Head of caudate nucleus (tissue), 42 donors: ENCODE measurements at regions not wholly inside any gene's neighbourhood (a gene's known extent, or its start where the extent isn't known, plus 50 kb on each side); places are given as distances from the start of the nearest gene placed in this dataset.
"Not testable (repeated sequence)": the region's sequence is repeated elsewhere in the genome, so short reads cannot be mapped to it uniquely, and the experiment has no call there.

Source experiments
- DNase-seq, 42 donors: peaks; one replicate each; pipeline versions ENCODE4 v3.0.0 to v3.0.0-alpha.2; 2020 to 2021; ENCODE audit warnings: mixed read lengths in 7 of 42
- intact Hi-C: fragments of 100-400 bp; cut with DNase I; formaldehyde crosslinking; loops from one replicate; pipeline ENCODE4 v1.15.0; 2022

DNA sequence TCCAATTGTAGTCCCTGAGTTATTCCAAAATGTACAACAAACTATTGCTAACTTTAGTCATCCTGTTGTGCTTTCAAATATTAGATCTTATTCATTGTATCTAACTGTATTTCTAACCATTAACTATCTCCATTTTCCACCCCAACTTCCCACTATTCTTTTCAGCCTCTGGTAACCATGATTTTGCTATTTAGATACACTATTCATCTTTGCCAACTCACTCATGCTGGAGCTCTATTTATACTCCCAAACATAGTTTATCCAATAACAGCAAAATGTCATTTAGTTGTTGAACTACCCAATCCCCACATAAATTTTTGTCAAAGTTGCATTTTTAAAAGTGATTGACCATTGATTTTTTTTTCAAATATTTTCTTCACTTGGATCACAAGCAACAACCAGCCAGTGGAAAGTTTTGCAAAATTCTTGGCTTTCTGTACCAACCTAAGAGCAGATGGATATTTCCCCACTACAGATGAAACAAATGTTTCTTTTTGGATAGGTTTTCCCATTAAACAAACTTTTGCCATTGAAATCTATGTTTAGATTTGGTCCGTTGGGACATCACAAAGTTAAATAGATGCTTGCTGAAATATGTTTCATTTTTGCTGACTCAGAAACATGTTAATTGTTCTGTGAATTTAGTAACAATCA is 866.0 kb downstream of the LTN1 start:
- DNase-seq, result no peak
- intact Hi-C loops, result no loop called here

DNA sequence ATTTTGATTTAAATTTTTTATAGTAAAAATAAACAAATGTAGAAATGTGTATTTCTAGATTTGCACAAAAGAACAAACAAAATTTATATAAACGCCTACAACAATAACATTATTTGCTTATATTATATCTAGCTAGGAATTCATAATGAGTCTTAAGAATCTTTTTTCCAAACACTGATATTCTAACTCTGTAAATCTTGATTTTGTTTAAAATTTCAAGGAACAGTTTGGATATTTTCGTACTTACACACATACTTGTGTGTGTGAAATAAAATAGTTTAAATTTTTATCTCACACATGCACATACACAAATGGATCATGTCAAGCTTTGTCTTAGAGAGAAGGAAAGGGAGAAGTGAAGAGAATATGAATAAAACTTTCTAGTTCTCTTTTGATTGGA is 868.1 kb downstream of the LTN1 start:
- intact Hi-C loops, result no loop called here
- no peak for DNase-seq

DNA sequence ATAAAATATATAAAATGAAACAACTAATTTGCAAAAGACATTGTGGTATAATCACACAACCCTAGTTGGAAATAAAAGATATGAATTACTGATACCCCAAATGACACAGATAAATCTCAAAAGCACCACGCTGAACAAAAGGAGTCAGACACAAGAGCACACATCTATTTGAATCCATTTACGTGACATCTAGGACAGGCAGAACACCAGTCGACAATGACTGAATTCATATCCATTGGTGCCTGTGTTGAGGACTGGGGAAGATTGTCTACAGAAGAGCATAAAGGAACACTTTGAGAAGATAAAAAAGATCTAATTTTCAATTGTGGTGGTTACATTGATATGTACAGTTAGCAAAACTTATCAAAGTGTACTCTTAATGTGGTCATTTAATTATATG is 874.1 kb downstream of the LTN1 start:
- intact Hi-C loops, result no loop called here
- no peak for DNase-seq

DNA sequence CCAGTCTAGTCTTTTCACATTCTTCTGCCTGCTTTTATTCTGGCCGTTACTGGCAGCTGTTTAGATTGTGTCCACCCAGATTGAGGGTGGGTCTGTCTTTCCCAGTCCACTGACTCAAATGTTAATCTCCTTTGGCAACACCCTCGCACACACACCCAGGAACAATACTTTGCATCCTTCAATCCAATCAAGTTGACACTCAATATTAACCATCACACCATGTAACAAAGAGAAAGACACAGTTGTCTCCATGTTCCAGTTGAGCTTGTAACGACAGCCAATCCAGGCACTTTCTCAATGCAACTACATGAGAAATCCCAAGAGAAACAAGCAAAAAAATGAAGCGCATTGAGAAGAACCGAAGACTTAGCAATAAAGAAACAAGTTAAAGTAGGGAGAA is 877.7 kb downstream of the LTN1 start:
- intact Hi-C loops, DNase-seq: not testable (repeated sequence)

DNA sequence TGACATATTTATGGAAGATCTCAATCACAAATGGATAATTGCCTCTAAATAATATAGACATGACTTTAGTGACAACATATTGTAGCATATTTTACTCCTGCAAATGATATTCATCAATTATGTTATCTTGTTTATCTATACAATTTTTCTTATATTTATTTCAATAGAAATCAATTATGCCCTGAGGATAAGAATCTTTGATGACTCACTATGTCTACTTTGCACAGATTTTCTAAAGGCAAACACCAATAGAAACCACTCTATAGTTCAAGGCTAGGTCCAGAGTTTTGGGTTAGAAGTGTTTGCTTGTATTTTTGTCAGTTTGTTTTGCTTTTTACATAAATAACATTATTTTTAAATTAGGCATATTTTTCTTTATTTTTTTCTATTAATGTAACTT is 879.0 kb downstream of the LTN1 start:
- no peak for DNase-seq
- intact Hi-C loops, result no loop called here

DNA sequence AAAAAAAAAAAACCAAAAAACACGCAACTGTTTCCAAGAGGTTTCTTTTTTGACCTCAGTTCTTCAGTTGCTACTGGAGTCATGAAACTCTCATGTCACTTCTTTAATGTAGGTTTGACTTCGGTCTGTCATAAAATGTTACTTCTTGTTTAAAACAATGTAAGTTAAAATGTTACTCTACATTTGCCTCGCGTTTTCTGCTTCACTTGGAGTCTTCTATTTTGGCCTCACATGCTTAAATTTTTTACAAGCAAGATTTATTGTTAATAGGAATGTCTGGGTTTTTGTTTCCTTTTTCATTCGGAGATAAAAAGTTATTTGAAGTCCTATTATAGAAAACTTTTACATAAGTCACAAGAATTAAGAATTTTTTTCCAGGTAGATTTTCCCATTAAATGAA is 880.2 kb downstream of the LTN1 start:
- intact Hi-C loops, result no loop called here
- DNase-seq, result no peak

DNA sequence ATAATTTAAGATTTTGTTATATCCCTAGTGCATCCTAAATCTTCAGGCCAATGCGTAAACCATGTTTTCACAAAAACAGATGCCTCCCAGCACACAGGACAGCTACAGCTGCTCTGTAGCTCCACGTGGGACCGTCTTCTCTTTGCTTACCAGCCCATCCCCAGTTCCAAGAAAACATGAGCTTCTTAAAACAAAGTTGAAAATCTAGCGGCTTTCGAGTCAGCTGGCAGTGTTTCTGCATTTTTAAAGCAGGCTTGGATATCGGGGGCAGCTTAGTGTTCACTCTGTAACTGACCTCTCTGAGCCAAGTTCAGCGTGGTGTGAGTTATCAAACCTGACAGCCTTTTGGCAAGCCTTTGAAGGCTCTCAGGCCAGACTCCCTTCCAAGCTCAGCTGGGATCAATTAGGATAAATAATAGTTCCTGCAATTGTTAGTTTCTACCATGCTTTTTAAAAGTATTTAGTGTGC is 881.5 kb downstream of the LTN1 start:
- DNase-seq, result peak in 9 of 42 donors; percentile 4 to 56 (median 12)
- intact Hi-C loops, result no loop called here

DNA sequence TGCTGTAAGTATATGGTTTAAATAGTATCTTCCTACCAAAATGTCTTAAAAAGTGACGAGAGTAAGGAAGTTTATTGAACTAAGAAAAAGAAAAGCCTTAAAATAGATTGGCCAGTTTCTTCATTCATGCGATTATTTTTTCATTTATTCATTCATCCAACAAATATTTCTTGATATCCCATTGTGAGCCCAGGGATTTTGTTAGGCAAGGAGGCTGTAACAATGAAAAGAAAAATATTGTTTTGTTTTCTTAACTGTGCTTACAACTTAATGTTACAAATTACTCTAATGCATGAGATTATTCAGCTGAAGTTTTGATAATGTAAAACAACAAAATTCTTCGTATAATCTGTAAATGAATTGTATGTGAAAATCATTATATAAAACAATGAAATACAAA is 882.0 kb downstream of the LTN1 start:
- intact Hi-C loops, result no loop called here

DNA sequence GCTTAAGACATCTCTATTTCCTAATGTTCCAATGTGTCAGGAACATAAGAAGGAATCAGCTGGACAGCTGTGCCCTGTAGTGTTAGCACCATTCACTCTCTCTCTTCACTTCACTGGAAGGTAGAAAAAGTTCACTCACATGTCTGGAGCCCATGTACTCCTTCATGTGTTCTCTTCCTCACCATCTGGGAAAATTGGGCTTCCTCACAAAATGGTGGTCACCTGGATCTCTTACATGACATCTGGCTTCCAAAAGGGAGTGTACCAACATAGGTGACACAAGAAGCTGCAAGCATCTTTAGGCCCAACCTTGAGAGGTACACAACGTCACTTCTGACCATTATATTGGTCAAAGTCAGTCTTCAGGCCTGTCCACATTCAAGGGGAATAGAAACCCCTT is 882.6 kb downstream of the LTN1 start:
- no peak for DNase-seq
- intact Hi-C loops, result no loop called here

More for the DNA sequence above, 882.0 kb downstream of the LTN1 start:
- no peak for DNase-seq

DNA sequence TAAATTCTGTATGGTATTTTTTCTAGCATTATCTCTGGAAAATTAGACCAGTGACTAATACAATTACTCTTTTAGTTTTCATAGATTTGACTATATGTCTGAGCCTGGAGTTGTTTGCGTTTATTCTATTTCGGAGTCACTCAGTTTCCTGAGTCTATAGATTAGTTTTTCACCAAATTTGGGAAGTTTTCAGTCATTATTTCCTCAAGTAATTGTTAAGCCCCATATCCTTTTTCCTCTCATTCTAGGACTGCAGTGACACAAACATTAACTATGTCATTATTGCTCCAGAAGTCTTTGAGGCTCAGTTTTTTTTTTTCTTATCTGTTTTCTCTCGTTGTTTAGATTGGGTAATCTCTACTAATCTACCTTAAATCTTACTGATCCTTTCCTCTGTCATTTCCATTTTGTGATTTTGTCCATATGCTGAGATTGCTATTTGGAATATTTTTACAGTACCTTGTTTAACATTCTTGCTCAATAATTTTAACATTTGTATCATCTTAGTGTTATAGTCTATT is 886.2 kb downstream of the LTN1 start:
- no peak for DNase-seq
- intact Hi-C loops, result no loop called here

DNA sequence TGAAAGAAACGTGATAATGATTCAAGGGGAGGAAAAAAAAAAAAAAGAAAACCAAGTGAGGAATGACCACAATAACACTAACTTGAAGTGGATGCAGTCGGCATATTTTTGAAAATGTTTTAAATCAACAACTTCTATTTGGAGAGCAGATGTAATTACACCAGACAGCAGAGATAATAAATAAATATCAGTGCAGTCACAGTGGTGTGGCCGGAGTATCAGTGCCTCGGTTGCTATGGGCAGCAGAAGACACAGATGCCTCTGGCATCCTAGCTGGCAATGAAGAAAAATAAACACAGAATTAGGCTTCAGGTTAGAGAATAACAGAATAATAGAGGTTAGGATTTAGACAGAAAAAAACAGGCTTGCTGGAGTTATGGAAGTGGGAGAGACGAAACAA is 888.3 kb downstream of the LTN1 start:
- intact Hi-C loops, result no loop called here
- DNase-seq, result no peak

DNA sequence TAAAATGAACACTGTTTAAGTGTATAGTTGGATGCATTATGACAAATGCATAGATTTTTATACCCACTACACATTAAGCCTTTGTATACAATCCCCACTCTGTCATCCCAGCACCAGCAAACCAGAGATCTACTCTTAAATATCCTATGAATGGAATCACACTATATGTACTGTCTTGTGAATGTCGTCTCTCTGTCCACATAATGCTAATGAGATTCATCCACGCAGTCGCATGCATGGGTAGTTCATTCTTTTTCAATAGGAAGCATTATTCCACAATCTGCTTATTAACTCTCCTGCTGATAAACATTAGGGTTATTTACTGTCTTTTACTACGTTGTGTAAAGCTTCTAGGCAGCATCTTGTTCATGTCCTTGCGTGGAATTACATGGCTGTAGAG is 892.3 kb downstream of the LTN1 start:
- intact Hi-C loops, result no loop called here
- DNase-seq, result no peak

DNA sequence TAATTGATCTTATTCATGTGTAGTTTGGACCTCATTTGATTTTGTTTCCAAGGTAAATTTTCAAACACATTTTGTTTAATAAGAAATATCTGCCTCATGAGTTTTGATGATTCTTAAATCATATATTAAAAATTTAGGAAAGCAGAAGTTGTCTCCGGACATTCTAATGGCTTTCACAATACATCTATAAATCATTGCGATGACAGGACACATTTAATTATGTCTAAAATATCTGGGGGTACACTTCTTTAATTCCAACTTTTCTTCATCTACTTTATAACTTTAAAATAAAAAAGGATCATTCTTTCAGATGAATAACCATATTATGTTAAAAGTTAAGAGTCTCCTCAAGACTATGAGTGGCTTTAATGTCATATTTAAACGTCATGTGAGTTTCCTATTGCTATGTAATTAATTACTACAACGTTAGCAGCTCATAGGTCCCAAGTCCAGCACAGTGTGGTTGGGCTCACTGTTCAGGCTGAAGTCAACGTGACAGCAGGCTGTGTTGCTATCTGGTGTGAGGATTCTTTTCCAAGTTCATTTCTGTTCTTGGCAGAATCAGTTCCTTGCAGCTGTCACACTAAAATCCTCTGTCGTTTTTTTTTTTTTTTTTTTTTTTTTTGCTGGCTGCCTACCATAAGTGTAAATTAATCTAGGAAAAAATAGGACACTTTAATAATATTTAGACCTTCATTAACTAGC is 893.5 kb downstream of the LTN1 start:
- intact Hi-C loops, result no loop called here
- peak in 1 of 42 donors; percentile 18 for DNase-seq

DNA sequence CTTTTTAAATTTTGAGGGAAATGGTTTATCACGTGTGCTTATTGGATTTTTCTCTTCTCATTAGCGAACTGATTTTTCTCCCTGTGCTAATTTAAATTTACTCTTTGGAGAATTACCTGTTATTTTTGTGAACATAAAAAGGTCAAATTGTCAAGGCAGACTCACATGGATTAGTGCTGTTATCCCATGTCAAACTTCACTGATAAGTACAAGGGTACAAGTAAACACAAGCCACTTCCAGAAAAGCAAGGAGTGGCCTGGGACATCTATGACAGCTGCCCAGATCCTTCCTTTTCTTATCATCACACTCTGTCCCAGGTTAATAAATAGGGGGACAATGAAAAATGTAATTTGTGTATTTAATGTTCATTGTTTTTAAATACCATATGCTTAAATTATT is 901.2 kb downstream of the LTN1 start:
- no peak for DNase-seq
- intact Hi-C loops, result no loop called here

DNA sequence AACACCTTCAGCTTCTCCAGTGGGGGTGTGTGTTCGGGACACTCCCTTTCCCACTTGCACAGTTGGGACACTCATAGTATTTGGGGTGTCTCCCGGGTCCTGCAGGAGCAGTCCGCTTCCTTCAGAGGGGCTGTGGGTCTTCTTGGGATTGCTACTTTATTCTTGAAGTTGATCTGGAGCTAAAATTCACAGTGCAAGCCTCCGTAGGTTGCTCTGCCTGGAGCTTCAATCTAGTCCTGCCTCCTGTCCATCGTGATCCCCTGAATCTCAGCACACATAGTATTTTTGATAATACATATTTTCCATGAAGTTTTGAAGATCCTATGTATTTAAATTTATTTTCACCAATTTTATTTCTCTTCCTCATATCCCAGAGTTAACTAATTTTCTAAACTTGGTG is 902.1 kb downstream of the LTN1 start:
- intact Hi-C loops, result no loop called here
- no peak for DNase-seq

DNA sequence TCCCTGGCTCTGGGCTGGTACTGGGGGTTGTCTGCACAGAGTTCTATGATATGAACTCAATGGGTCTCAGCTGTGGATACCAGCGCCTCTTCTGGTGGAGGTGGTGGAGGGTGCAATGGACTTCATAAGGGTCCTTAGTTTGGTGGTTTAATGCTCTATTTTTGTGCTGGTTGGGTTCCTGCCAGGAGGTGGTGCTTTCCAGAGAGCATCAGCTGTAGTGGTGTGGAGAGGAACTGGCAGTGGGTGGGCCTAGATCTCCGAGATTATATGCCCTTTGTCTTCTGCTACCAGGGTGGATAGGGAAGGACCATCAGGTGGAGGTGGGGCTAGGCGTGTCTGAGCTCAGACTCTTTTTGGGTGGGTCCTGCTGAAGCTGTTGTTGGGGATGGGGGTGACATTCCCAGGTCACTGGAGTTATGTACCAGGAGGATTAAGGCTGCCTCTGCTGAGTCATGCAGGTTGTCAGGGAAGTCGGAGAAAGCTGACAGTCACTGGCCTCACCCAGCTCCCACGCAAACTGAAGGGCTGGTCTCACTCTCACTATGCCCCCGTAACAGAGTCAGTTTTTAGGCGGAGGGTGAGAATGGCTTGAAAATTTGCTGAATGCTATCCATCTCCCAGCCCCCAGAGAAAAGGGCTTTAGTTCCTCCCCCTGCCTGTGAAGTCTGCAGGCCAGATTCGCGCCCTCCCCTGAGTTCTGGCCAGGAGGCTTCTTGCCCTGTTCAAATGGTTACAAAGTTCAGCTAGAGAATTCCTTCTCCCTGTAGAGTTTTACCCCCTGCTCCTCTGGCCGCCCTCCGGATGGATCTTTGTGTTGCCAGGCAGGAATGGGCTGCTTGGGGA is 902.9 kb downstream of the LTN1 start:
- DNase-seq, result no peak
- intact Hi-C loops, result no loop called here

DNA sequence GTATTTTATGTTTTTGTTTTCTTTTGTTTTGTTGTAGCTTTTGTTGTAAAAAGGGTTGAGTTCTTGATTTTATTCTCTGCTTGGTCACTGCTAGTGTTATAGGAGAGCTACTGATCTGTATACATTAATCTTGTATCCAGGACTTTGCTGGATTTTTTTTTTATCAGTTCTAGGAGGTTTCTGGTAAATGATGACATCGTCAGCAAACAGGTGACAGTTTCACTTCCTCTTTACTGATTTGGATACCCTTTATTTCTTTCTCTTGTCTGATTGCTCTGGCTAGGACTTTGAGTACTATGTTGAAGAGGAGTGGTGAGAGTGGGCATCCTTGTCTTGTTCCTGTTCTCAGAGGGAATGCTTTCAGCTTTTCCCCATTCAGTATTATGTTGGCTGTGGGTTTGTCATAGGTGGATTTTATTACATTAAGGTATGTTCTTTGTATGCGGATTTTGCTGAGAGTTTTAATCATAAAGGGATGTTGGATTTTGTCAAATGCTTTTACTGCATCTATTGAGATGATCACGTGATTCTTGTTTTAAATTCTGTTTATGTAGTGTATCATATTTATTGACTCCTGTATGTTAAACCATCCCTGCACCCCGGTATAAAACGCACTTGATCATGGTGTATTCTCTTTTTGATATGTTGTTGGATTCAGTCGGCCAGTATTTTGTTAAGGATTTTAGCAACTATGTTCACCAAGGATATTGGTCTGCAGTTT is 905.7 kb downstream of the LTN1 start:
- intact Hi-C loops, result no loop called here
- DNase-seq, result no peak

DNA sequence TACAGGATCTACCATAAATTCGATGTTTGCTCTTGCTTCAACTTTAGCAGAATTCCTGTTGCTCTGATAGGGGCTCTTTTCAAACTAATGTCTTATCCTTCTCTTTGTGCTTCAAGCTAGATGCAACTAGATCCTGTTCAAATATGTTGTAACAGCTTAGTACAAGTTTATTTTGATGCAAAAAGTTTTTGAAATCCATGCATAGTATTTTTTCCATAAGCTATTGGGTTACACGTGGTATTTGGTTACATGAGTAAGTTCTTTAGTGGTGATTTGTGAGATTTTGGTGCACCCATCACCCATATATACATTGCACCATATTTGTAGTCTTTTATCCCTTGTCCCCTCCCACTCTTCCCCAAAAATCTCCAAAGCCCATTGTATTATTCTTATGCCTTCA is 907.7 kb downstream of the LTN1 start:
- no peak for DNase-seq

DNA sequence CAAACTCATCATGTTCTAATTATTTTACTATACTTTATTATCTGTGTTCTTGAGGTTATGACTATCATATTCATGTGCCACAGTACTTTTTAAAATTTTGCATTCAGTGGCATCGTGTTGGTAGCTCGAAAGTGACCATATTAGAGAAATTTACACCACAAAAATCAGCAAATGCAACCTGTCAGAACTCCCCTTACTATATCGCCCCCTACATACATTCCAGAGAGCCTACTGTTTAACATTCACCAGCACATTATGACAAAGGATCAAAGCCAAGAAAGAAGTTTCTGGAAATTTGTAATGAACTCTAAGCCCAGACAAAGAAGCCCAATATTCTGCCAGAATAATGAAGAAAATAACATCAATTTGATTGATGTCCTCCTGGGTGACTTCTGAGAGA is 909.3 kb downstream of the LTN1 start:
- intact Hi-C loops, result no loop called here
- no peak for DNase-seq

More for the DNA sequence above, 907.7 kb downstream of the LTN1 start:
- intact Hi-C loops, result no loop called here
